Breast epithelium (tissue), 3 donors: ENCODE measurements at regions not wholly inside any gene's neighbourhood (a gene's known extent, or its start where the extent isn't known, plus 50 kb on each side); places are given as distances from the start of the nearest gene placed in this dataset.

Experiments used
- CTCF ChIP-seq, 3 donors: fragments of 450-650 bp; IDR thresholded peaks; one replicate each; pipeline ENCODE4 v1.5.1; 2016 to 2017; ENCODE audit warnings: antibody characterized with exemption in 3 of 3, mild to moderate bottlenecking in 3 of 3, moderate library complexity in 3 of 3
- POLR2A ChIP-seq: fragments of 450-650 bp; IDR thresholded peaks from one replicate; pipeline ENCODE4 v1.6.1; 2016; ENCODE audit warnings: antibody characterized with exemption, mild to moderate bottlenecking, moderate library complexity
- POLR2AphosphoS5 ChIP-seq, 3 donors: sonication (generic); formaldehyde crosslinking; IDR thresholded peaks; one replicate each; pipeline ENCODE4 v1.6.1; 2017; ENCODE audit warnings: antibody characterized with exemption in 3 of 3

DNA sequence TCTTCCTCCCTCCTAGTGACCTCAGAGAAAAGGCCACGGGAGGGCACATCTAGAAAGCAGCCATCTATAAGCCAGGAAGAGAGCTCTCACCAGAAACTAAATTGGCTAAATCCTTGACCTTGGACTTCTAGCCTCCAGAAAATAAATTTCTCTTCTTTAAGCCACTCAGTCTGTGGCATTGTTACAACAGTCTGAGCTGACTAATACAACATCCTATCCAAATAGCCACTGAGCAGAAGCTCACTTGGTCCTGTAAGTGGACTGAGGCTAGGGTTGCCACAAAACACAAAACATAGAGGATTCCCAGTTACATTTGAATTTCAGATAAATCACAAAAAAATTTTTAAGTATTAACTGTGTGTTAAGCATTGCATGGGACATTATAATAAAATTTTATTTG is 383.4 kb downstream of the MLLT3 start:
- TF ChIP-seq CTCF (IDR thresholded peaks at IDR 0.05), result no peak
- no peak for TF ChIP-seq POLR2AphosphoS5 (IDR thresholded peaks at IDR 0.05)
- no peak for TF ChIP-seq POLR2A
